ENCODE measurements at regions not wholly inside any gene's neighbourhood (a gene's known extent, or its start where the extent isn't known, plus 50 kb on each side); places are given as distances from the start of the nearest gene placed in this dataset.

DNA sequence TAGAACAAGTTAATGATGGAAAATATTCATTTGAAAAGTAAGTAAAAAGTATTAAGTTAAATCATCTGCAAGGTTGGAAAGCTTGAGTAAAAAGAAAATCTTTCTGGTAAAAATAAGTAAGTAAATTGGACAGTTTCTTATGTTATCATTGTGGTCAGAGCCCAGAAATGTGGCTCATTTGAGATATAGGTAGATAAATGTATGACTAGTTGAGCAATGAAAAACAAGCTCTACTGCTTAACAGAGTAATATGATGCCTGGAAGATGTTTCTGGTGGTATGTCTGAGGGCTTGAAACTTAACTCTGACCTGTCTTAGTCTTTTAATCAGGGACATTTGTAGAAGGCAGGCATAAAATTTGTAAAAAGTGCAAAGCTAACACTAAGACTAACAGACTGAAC lies 444.0 kb downstream of the MFSD1 start:
- TF ChIP-seq FOXM1 (IDR thresholded peaks at IDR 0.05; ENCODE audit: low read depth): 0 out of 2 replicates have a peak, but pooled peaks have one; percentile 29
- TF ChIP-seq EP300 (IDR thresholded peaks at IDR 0.05; ENCODE audit: borderline replicate concordance in 1 of 2, low read depth in 1 of 2, low read length in 1 of 2): peak in 1 of 2 experiments; percentile 57; a peak in 1 of 4 replicates
- TF ChIP-seq EZH2phosphoT487 (IDR thresholded peaks at IDR 0.05; ENCODE audit: borderline replicate concordance, low read depth): no peak
- TF ChIP-seq, protein P1, sequence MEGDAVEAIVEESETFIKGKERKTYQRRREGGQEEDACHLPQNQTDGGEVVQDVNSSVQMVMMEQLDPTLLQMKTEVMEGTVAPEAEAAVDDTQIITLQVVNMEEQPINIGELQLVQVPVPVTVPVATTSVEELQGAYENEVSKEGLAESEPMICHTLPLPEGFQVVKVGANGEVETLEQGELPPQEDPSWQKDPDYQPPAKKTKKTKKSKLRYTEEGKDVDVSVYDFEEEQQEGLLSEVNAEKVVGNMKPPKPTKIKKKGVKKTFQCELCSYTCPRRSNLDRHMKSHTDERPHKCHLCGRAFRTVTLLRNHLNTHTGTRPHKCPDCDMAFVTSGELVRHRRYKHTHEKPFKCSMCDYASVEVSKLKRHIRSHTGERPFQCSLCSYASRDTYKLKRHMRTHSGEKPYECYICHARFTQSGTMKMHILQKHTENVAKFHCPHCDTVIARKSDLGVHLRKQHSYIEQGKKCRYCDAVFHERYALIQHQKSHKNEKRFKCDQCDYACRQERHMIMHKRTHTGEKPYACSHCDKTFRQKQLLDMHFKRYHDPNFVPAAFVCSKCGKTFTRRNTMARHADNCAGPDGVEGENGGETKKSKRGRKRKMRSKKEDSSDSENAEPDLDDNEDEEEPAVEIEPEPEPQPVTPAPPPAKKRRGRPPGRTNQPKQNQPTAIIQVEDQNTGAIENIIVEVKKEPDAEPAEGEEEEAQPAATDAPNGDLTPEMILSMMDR (IDR thresholded peaks at IDR 0.05): no peak
- TF ChIP-seq, protein P2, sequence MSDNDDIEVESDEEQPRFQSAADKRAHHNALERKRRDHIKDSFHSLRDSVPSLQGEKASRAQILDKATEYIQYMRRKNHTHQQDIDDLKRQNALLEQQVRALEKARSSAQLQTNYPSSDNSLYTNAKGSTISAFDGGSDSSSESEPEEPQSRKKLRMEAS (IDR thresholded peaks at IDR 0.05; ENCODE audit: low read depth): no peak
- no peak for TF ChIP-seq POLR2AphosphoS5 (IDR thresholded peaks at IDR 0.05; ENCODE audit: low read depth, low read length)
- no peak for TF ChIP-seq FOSL2 (IDR thresholded peaks at IDR 0.05; ENCODE audit: borderline replicate concordance, low read depth)
- TF ChIP-seq SIN3A (IDR thresholded peaks at IDR 0.05; ENCODE audit: borderline replicate concordance, low read depth, low read length): no peak
- TF ChIP-seq TCF12 (IDR thresholded peaks at IDR 0.05): peak; percentile 73
- TF ChIP-seq YY1 (IDR thresholded peaks at IDR 0.05; ENCODE audit: low read depth): no peak
- TF ChIP-seq, protein P3, sequence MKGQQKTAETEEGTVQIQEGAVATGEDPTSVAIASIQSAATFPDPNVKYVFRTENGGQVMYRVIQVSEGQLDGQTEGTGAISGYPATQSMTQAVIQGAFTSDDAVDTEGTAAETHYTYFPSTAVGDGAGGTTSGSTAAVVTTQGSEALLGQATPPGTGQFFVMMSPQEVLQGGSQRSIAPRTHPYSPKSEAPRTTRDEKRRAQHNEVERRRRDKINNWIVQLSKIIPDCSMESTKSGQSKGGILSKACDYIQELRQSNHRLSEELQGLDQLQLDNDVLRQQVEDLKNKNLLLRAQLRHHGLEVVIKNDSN (IDR thresholded peaks at IDR 0.05; ENCODE audit: borderline replicate concordance, low read depth): no peak
- TF ChIP-seq RFX5 (IDR thresholded peaks at IDR 0.05; ENCODE audit: low read length): no peak
- TF ChIP-seq, protein P4, sequence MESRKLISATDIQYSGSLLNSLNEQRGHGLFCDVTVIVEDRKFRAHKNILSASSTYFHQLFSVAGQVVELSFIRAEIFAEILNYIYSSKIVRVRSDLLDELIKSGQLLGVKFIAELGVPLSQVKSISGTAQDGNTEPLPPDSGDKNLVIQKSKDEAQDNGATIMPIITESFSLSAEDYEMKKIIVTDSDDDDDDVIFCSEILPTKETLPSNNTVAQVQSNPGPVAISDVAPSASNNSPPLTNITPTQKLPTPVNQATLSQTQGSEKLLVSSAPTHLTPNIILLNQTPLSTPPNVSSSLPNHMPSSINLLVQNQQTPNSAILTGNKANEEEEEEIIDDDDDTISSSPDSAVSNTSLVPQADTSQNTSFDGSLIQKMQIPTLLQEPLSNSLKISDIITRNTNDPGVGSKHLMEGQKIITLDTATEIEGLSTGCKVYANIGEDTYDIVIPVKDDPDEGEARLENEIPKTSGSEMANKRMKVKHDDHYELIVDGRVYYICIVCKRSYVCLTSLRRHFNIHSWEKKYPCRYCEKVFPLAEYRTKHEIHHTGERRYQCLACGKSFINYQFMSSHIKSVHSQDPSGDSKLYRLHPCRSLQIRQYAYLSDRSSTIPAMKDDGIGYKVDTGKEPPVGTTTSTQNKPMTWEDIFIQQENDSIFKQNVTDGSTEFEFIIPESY (IDR thresholded peaks at IDR 0.05; ENCODE audit: borderline replicate concordance, low read depth): no peak
